HG03378 (cell line): ENCODE measurements at regions not wholly inside any gene's neighbourhood (a gene's known extent, or its start where the extent isn't known, plus 50 kb on each side); places are given as distances from the start of the nearest gene placed in this dataset.
"Not testable (repeated sequence)": the region's sequence is repeated elsewhere in the genome, so short reads cannot be mapped to it uniquely, and the experiment has no call there.

Experiments used
- ATAC-seq: cut with Tn5 transposase; IDR thresholded peaks from one replicate; pipeline ENCODE4 v1.9.1; 2021; ENCODE audit warnings: mild to moderate bottlenecking, moderate library complexity; ENCODE audit not compliant: unreplicated experiment

GRCh38 chr12:76292891-76293290, 55.3 kb downstream of the BBS10 start:
- not testable (repeated sequence) for ATAC-seq

GRCh38 chr12:76292305-76292704, 55.9 kb downstream of the BBS10 start:
- not testable (repeated sequence) for ATAC-seq

DNA sequence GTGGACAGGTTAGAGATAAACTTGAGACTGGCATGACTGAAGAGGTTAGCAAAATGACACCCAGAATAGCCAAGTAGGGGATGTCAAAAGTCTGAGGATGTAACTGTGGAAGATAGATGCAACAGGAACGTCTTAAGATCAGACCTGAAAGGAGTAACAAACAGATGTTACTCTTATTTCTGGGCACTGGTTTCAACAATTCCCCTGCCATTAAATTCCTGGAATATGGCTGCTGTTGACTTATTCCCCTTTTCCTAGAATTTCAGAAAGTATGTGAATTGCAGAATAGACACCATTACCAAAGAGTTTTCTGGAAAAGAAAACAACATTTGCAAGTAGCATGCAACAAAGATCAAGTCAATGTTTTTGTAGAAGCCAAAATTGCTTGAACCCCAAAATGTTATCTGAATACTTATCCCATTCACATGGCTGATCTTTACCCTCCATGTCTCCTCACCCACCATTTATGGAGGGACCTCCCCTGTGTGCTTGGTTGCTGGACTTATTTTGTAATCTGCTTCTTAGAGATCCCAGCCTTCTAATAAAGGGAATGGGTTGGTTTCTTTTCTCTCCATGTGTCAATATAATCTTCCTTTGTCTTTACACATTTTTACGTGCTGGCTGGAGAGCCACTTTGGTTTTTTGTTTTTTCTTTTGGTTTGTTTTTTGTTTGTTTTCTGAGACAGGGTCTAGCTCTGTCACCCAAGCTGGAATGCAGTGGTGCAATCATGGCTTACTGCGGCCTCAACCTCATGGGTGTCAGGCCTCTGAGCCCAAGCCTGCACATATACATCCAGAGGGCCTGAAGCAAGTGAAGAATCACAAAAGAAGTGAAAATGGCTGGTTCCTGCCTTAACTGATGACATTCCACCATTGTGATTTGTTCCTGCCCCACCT, 57.0 kb downstream of the BBS10 start:
- ATAC-seq = no peak

DNA sequence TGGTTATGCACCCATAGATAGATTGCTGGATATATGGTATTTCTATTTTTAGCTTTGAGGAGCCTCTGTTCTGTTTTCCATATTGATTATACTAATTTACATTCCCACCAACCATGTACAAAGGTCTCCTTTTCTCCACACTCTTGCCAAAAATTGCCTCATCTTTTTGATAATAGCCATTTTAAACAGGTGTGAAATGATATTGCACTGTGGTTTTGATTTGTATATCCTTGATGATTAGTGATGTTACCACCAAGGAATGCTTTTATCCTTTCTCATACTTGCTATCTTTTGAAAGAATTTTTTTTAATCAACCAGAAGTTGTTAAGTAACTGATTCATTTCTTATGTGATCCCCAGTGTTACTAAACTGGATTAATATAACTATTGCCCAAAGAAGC, 60.0 kb downstream of the BBS10 start:
- no peak for ATAC-seq

DNA sequence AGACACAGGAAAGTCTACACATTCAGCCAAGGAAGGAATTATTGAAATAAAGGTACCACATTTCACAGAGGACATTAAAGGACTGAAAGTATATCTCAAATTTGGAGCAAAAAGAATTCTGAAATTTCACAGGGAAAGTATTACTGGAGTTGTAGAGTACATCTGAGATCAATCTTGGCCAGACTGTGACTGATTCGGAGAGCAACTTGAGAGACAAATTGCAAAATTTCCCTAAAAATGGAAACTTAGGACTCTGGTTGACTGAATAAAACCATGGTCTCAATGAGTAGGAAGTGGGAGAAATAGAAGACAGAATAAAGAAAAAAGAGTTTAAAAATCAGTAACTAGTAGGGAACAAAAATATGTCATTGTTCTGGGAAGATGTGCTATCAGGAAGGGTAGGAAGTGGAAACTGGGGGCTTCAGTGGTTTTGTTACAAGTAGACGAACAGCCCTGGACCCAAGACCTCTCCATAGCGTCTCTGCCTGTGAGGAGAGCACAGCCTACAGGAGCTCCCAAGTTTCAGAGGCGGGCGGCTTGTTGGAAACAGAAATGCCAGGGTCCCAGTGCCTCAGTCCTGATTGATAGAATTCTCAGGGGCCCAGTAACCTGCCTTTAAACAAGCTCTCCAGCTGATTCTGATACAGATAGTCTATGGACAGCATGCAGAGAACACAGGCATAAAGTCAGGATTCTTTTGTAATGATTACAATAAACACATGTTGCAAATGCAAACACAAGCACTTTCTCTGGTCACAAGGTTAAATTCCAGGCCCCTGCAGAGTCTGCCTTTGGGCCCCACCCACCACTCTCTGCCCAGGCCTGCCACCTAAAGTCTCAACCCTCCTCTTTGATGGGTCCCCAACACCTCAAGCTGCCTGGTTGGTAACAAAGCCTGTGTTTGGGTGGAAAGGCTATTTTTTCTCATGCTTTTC, 63.1 kb downstream of the BBS10 start:
- ATAC-seq = no peak

DNA sequence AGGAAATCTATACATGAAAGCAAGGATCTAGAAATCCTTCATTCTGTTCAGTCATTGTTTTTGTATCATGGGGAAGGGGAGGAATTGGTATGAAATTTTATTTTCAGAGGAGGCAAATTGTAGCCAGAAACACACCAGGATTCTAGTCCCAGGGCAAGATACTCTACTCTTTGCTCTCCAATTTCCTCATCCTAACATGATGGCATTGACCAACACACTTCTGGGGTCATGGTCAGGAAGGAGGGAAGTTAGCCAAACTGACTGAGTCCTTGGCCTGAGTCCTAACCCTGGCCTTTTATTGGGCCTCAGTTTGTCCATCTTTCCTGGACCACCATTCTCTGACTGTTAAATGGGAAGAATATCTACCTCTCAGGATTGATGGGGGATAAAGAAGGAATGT, 65.5 kb downstream of the BBS10 start:
- ATAC-seq = no peak

- no peak for ATAC-seq
Observed at GRCh38 chr12:76277480-76277879, 70.7 kb downstream of the BBS10 start.

DNA sequence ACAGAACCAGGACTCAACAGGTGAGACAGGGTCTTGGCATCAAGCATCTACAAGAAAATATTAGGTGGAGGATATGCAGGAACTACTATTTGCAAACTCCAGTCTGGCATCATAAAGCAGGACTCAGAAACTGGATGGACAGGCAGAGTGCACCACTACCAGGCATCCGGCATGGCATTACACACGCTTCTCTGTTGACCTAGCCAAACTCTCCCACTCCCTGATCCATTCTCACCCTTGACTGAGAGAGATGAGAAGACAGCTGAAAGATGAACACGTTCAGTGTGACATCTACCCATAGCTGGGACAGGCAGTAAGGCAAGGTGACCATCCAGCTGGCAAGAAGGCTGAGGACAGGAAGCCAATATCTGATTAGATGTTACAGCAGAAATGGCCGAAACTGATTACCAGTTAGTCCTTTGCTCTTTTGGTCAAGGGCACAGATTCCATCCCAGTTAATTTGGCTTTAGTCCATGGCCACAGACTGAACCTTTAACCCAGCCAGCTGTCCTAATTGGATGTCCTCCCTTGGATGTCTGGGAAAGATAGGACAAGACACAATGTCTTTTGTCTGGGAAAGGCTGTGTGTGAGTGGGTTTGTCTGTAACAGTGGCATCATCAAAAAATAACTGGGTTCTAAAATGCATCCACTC, 71.6 kb downstream of the BBS10 start:
- no peak for ATAC-seq

DNA sequence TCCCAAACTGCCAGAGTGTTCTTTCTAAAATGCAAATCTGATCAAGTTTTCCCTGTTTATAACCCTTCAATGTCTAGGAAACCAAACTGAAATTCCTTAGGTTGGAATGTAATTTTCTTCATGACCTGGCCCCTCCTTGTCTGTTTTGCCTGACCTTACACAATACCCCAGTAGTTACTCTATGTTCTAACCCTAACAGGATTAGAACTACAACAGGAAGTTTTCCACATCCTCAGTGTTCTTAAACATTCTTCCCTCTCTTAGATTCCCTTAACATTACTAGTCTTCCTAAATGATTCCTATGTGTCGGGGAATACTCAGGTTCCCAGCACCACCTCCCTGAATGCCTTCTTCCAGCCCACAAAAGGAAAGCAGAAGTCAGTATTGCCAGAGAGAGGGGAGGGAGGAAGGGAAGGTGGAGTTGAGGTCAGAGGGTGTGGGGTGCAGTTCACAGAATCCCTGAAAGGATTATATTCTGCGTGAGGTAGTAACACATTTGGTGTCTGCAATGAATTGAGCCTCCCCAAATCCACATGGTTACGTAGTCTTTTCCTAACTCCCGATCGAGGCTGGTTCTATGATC, 72.6 kb downstream of the BBS10 start:
- no peak for ATAC-seq

GRCh38 chr12:76274420-76275083, 73.7 kb downstream of the BBS10 start:
- no peak for ATAC-seq

- ATAC-seq = no peak
Observed at GRCh38 chr12:76272287-76272686, 75.9 kb downstream of the BBS10 start.

DNA sequence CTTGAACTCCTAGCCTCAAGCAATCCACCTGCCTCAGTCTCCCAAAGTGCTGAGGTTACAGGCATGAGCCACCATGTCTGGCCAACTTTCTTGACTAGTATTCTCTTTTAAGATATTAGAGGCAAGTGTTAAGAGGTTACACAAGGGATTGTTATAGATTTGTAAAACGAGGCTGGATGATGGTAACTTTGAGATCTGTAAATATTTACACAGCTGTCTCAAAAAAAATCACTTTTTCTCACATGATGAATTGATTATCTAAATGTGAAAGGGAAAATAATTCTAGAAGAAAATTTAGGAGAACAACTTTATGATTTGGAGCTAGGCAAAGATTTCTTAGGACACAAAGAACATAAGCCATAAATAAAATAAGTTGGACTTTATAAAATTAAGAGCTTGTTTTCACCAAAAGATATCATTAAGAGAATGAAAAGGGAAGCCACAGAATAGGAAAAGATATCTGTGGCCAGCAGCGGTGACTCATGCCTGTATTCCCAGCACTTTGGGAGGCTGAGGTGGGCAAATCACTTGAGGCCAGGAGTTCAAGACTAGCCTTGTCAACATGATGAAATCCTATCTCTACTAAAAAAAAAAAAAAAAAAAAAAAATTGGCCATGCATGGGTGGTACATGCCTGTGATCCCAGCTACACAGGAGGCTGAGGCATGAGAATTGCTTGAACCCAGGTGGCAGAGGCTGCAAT, 77.4 kb downstream of the BBS10 start:
- ATAC-seq = no peak

DNA sequence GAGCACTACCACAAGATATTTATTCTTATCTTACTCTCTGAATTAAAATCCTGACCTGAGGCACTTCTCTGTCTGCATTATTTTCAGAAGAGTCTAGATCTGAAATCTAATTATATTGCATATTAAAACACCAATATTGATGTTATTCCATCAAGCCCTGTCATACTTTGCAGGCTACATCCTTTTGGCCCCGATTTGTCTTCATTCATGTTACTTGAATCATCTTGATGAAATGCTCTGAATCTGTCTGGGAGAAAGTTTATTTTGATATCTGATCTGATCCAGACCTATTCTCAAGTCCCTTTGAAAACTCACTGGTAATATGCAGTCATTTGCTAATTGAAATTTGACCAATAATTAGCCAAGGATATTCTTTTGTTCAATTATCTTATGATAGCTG, 79.9 kb downstream of the BBS10 start:
- no peak for ATAC-seq

- no peak for ATAC-seq
Observed at GRCh38 chr12:76266797-76267196, 81.4 kb downstream of the BBS10 start.

DNA sequence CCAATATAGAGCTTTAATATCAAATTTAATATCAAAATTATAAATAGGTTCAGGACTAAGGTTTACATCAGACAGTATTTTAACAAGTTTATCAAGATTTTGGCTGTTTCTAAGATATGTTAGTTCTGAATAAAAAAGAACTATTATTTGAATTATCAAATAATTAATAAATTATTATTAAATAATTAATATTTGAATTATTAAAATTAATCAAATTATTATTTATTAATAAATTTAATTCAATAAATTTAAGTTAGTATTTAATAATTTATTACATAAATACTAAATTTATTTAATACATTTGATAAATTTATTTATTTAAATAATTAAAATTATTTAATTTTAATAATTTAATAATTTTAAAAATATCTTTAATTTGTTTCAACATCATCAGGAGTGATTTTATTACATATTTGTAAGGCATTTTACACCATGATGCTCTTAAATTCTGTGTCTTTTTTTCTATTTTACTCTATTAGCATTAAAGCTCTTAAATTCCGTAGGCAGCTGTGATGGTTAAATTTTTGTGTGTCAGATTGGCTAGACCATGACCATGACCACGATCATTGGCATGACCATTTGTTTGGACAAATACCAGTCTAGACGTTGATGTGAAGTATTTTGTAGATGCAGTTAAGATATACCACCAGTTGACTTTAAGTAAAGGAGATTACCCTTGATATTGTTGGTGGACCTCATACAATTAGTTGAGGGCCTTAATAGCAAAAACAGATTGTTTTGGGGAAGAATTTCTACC, 82.6 kb downstream of the BBS10 start:
- ATAC-seq = no peak

GRCh38 chr12:76264611-76265012, 83.6 kb downstream of the BBS10 start:
- ATAC-seq = no peak

GRCh38 chr12:76263696-76264095, 84.5 kb downstream of the BBS10 start:
- no peak for ATAC-seq

- no peak for ATAC-seq
Observed at GRCh38 chr12:76260390-76260748, 87.8 kb downstream of the BBS10 start.
